HG02610 (cell line): ENCODE measurements at regions not wholly inside any gene's neighbourhood (a gene's known extent, or its start where the extent isn't known, plus 50 kb on each side); places are given as distances from the start of the nearest gene placed in this dataset.
"Not testable (repeated sequence)": the region's sequence is repeated elsewhere in the genome, so short reads cannot be mapped to it uniquely, and the experiment has no call there.

Source experiments
- ATAC-seq: cut with Tn5 transposase; IDR thresholded peaks from one replicate; pipeline ENCODE4 v1.9.1; 2021; ENCODE audit warnings: mild to moderate bottlenecking, moderate library complexity; ENCODE audit not compliant: unreplicated experiment

DNA sequence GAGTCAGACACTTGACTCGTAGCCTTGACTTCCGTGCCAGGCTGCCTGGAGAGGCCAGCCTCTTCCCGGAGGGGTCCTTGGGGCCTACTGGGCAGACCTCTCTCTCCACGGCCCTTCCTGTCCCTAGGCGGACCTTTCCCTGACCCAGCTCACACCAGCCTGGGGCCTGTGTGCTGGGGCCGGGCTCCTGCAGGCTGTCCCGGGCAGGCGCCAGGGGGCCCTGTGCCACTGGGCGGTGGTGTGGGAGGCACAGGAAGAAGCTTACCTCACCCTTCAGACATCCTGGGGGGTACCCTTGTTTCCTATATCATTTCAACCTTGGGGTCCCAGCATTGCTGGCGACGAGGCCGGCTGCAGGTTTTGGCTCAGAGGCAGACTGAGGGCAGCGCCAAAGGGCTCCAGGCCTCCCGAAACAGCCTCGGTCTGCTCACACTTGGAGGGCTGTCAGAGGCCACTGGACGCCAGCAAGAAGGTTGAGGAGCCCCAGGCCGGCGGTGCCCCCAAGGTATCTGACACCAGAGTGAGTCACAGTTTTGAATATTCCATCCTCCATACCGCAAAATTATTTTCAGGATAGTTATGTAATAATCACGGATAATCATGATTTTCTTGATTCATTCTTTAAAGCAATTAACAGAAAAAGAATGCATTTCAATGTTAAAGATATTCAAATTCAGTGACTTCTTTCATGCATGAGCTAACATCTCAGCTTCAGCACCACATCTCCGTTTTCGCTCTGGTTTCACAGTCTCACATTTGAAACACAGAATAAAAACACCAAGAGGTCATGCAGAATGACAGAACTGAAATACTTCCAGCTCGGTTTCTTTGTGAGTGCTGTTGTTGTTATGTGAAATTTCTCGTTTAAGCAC lies 3967.6 kb upstream of the TPTE start:
- not testable (repeated sequence) for ATAC-seq

DNA sequence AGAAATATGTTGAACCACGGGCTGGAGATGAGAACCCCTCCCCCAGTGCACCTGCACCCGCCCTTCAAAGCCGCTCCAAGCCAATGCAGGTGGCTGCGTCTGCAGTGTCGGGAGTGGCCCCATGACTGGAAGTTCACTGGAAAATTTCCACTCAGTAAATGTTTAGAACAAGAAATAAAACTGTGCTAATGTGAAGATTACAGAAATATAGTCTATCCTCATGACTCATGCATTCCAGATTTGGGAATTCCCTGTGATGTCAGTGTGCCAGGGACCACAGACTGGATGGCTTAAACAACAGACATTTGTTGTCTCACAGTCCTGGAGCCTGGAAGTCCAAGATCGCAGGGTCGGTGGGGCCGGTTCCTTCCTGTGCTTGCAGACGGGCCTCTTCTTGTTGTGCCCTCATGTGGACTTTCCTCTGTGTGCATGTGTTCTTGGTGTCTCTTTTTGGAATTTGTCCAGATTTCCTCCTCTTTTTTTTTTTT lies 3967.0 kb upstream of the TPTE start:
- not testable (repeated sequence) for ATAC-seq

DNA sequence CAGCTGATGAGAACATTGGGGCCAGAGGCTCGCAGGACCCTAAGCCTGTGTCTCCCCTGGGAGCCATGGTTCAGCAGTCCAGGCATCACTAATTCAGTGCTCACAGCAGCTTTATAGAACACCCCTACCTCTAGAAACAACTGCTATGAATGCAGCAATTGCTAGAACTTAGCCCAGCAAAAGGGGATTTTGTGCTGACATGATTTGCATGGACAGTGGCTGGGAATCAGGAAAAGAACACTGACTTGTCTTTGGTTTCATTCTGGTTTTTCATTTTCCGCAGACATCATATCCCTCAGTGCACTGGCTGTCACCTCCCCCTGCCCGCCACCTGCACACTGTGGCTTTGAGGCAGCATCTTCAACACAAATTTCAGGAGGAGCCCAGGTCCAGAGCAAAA lies 3964.9 kb upstream of the TPTE start:
- peak; percentile 70 for ATAC-seq

DNA sequence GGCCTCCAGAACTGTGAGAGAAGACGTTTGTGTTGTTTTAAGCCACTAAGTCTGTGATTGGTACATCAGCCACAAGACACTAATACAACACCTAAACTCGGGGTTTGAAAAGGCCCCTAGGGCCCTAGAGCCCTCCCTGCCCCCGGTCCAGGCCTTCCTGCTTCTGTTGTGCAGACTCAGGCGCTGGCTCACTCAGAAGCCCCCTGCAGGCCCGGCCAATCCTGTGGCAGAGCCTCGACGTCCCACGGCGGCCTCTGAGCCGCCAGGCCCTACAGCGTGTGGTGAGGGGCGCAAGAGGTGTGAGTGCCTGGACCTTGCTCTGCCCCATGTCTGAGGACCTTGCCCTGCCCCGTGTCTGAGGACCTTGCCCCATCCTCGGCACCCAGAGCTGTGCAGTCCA lies 3964.0 kb upstream of the TPTE start:
- ATAC-seq, result not testable (repeated sequence)

DNA sequence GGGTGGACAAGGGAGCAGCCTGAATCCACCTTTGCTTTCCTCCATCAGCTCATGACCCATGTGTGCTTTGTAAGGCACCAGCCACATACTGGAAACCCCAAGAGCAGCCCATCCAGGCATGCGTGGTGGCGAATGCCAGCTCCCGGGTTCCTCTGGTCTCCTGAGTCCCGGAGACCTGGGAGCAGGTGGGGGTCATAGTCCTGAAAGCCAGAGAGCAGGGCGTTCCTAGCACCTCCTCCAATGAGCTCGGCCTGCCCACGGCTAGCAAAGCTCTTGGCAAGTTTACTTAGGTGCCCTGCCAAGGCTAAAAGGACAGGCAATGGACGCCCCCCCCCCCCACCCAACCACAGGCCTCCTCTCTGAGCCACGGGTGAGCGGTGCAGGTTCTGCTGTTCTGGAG lies 3960.2 kb upstream of the TPTE start:
- ATAC-seq, result not testable (repeated sequence)

DNA sequence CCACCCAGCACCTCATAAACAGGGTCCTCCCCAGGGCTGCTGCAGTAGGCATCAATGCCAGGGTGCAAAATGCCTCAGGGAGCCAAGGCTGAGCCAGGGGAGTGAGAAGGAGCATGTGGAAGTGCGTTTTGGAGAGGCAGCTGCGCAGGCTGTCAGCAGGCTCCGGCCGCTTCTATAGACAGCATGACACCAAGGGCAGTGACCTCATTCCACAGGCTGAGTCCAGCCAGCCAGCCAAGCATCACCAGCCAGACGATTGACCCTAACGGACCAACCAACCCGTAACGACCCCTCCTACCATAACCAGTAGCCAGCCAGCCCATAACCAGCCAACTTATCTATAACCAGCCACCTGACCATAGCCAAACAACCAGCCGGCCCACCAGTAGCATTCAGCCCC lies 3959.8 kb upstream of the TPTE start:
- not testable (repeated sequence) for ATAC-seq

DNA sequence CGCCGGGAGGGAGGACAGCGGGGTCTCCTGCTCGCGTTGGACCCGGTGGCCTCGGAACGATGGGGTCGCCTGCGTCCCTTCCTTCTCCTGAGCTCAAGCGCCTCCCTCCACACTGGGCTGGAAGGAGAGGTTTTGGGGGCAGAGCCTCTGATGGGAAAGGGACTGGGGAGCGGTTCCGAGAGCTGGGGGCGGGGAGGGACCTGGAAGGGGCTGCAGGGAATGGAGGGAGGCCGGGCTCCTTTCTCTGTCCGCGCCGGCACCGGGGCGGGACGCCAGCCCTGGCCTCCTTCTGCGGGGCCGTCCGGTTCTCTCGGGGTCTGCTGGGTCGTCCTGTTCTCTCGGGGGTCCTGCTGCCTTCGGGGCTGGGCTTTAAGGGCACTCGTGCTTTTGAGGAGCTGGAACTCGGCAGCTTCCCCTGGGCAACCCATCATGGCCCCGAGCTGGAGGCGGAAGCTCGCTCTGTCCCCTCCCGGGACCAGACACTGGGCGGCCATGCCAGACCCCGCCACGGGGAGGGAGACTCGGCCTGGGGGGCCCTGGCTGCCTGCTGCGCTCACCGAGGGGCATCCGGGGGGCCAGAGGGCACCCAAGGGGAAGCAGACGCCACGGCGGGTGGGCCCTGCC lies 3956.7 kb upstream of the TPTE start:
- ATAC-seq, result not testable (repeated sequence)

DNA sequence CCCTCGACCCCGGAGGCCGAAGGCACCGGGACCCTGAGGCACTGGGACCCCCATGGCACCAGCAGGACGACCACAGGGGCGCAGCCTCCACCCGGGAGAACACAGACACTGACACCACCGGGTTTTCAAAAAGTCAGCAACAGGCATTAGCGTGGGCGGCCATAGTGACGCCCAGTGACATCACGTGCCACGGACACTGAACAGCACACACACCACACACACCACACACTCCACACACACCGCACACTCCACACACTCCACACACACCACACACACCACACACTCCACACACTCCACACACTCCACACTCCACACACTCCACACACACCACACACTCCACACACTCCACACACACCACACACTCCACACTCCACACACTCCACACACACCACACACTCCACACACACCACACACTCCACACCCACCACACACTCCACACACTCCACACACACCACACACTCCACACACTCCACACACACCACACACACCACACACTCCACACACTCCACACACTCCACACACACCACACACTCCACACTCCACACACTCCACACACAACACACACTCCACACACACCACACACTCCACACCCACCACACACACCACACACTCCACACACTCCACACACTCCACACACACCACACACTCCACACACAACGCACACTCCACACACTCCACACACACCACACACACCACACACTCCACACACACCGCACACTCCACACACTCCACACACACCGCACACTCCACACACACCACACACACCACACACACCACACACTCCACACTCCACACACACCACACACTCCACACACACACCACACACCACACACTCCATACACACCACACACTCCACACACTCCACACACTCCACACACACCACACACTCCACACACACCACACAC lies 3955.9 kb upstream of the TPTE start:
- ATAC-seq, result not testable (repeated sequence)

DNA sequence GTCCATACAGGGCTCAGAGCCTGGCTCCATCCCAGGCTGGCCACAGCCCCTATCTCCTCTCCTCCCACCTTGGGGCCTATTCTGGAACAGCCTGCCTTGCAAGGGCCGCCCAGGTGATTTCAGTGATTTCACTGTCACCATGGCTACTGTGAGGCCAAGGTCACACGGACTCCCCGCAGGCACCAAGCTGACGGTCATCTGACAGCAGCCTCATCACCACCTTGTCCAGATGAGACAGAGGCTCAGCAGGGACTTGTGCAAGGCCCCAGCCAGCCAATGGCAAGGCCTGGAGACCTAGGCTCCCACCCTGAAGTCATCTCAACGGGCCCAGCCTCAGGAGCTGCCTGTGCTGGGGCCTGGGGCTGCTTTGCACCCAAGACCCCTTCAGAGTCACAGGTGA lies 3953.8 kb upstream of the TPTE start:
- not testable (repeated sequence) for ATAC-seq

DNA sequence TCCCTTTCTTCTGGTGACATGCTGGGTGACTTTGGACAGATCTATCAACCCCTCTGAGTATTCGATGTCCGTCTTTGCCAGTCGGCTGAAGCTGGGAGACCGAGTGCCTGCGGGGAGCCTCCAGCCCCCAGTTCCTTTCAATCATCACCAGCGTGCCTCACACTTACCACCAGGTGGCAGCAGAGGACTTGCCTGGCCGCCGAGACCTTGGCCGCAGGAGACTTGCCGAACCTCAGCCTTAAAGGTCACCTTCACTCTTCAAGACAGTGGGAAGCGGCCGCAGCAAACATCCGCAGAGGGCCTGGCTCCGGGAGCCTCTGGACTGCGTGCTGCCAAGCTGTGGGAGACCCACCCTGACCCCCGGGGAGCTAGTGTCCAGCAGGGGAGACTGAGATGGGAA lies 3952.2 kb upstream of the TPTE start:
- not testable (repeated sequence) for ATAC-seq

DNA sequence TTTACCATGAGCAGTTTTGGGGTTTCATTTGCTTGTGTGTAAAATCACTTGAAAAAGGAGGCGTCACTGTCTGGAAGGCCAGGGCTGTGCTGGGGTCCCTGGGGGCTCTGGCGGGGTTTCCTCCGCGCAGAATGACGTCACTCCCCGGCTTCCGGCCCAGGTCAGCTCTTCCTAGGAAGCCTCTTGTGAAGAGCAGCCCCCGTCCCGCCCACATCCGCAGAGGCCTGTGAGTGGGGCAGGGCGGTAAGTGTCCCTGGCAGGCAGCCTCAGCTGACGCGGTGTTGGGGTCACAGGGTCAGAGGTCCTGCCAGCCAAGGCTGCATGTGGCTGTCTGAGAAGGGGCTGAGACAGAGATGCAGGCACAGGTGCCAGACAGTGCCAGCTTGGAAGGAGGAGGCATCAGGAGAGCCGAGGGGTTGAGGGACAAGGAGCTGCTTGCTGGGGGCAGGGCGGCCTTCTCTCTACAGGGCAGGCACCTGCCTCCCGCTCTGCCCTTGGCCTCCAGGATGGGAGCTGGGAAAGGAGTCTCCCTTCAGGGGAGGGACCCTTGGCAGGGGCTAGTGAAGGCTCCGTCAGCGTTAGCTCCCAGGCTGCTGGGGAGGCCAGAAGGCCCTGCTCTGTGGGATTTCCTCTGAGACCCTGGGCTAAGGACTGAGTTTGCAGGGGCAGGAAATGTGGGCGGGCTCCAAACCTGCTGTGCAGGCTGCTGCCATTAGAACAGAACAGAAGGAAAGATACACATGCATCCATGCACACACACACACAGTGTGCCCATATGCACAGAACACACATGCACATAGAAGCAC lies 3951.6 kb upstream of the TPTE start:
- not testable (repeated sequence) for ATAC-seq

DNA sequence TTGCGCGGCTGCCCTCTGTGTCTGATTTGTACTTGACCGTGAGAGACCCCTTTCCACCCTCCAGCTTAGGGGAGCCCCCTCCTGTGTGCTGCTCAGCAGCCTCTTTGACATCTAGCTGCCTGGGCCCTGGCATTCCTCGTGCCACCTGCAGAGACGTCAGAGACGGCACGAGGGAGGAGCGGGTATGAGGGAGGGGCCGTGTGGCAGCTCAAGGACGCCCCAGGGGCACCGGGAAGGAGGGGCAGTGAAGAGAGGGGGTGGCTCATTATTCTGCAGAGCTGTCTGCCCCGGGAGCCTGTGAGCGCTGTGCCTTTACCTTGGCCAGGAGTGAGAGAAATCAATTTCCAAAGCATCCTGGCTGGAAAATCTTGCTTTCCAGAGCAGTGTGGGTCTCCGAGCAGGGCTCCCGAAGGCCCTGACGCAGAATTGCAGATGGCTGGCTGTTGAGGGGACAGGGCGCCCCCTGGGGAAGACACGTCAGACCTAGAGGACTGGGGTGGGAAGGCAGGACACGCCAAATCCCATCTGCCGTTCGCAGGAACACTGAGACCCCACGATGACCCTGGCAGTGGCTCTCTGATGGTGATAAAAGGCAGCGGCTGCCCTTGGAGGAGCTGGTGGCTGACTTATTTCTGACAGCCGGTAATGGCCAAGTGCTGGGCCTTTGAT lies 3950.5 kb upstream of the TPTE start:
- not testable (repeated sequence) for ATAC-seq

DNA sequence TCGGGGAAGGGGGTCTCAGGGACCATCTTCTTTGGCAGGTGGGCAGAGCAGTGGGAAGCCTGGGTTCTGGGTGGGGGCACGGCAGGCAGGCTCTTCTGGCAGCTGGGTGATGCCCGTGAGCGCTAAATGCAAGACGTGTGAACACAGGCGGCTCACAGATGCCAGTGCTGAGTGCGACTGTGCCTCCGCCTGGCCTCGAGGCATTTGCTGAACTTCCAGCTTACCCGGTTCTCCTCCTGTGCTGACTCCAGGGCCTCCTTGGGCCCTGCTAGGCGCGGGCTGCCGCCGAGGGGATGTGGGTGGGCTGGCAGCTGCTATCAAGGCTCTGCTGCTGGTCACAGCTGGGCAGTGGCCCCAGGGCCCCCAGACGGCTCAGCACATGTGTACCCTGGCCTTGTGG lies 3947.8 kb upstream of the TPTE start:
- not testable (repeated sequence) for ATAC-seq

DNA sequence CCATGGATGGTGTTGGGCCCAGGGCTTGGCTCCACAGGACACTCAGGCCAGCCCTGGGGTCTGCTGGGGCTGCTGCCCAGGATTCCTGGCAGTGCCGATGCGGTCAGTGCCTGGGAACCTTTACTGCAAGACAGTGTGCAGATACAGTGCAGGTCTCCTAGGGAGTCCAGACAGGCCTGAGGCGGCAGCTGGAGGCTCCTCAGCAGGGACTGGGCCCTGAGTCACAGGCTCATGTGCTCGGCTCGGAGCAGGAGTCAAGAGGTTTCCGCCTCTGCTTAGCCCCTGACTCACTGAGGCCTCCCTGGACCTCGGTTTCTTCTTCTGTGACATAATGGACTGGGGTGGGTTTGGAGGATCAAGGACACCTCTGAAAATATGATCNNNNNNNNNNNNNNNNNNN lies 3941.6 kb upstream of the TPTE start:
- ATAC-seq, result not testable (repeated sequence)
